GM13977 (cell line): ENCODE measurements at regions not wholly inside any gene's neighbourhood (a gene's known extent, or its start where the extent isn't known, plus 50 kb on each side); places are given as distances from the start of the nearest gene placed in this dataset.
"Not testable (repeated sequence)": the region's sequence is repeated elsewhere in the genome, so short reads cannot be mapped to it uniquely, and the experiment has no call there.

ENCODE experiments used
- DNase-seq: peaks from one replicate; pipeline ENCODE4 v3.0.0; 2012; ENCODE audit warnings: low spot score
- CTCF ChIP-seq: IDR thresholded peaks from 2 replicates; pipeline ENCODE4 v1.5.1; 2012; ENCODE audit warnings: mild to moderate bottlenecking, control low read depth; ENCODE audit not compliant: insufficient read depth; ENCODE audit errors: extremely low read depth, missing control alignments
- in situ Hi-C: fragments of 300-500 bp; cut with MboI; formaldehyde crosslinking; loops from one replicate; pipeline ENCODE4 v1.12.0; 2022; ENCODE audit warnings: low sequenced_read_pairs, low pct_unique_long_range_greater_than_20kb, mixed read lengths, inconsistent platforms; ENCODE audit not compliant: unreplicated experiment

GRCh38 chr18:22296304-22296703 is 121.4 kb downstream of the CTAGE1 start:
- in situ Hi-C loops: no loop called here
- DNase-seq: no peak
- TF ChIP-seq CTCF: no peak

GRCh38 chr18:22293417-22293816 is 124.0 kb downstream of the GATA6 start:
- in situ Hi-C loops: no loop called here
- DNase-seq: no peak
- no peak for TF ChIP-seq CTCF

- in situ Hi-C loops: no loop called here
- no peak for DNase-seq
- TF ChIP-seq CTCF: no peak
Observed at GRCh38 chr18:22290004-22290403, 120.6 kb downstream of the GATA6 start.

- no peak for DNase-seq
- no peak for TF ChIP-seq CTCF
- in situ Hi-C loops: no loop called here
Observed at GRCh38 chr18:22286585-22286984, 117.2 kb downstream of the GATA6 start.

- DNase-seq: no peak
- in situ Hi-C loops: no loop called here
- TF ChIP-seq CTCF: no peak
Observed at GRCh38 chr18:22285361-22286140, 116.2 kb downstream of the GATA6 start.

GRCh38 chr18:22284581-22285360 is 115.4 kb downstream of the GATA6 start:
- DNase-seq: no peak
- no peak for TF ChIP-seq CTCF
- in situ Hi-C loops: no loop called here

GRCh38 chr18:22283855-22284254 is 114.5 kb downstream of the GATA6 start:
- in situ Hi-C loops, DNase-seq: not testable (repeated sequence)
